ENCODE measurements at regions not wholly inside any gene's neighbourhood (a gene's known extent, or its start where the extent isn't known, plus 50 kb on each side); places are given as distances from the start of the nearest gene placed in this dataset.

GRCh38 chr7:155207326-155208002 lies 90.2 kb upstream of the INSIG1 start:
- intact Hi-C loops (cut with DNase I): no loop called here
- Histone ChIP-seq H3K36me3 (no peaks in the 10 kb centered on the region), H3K27ac (replicated peaks in 1 of 4) (peak overlapping the region; percentile 49 to 82 (median 54)), H3K4me3 (no peak overlapping the region), H3K27me3 (peaks cover 0 to 72% (median 0%) of the 10 kb centered on the region in 4 donors), H3K4me1 (peaks cover 0 to 10% (median 6%) of the 10 kb centered on the region in 4 donors), H3K9me3 (no peaks in the 10 kb centered on the region)
- no peak for DNase-seq (ENCODE audit: extremely low spot score)
- 88% methylated on average over 13 of the region's 13 CpGs for WGBS
- TF ChIP-seq CTCF (IDR thresholded peaks at IDR 0.05) (no peak), POLR2AphosphoS5 (IDR thresholded peaks at IDR 0.05) (no peak), EP300 (IDR thresholded peaks at IDR 0.05) (no peak), POLR2A (IDR thresholded peaks at IDR 0.05; ENCODE audit: low read depth) (no peak)

GRCh38 chr7:155208681-155209477 lies 88.8 kb upstream of the INSIG1 start:
- peak overlapping the region in 3 of 4 donors; percentile 38 to 68 (median 44) for H3K27ac ChIP-seq (replicated peaks in 1 of 4)
- no peaks in the 10 kb centered on the region for H3K36me3 ChIP-seq
- H3K9me3 ChIP-seq: no peaks in the 10 kb centered on the region
- DNase-seq (ENCODE audit: extremely low spot score): no peak
- H3K27me3 ChIP-seq: peaks cover 0 to 70% (median 0%) of the 10 kb centered on the region in 4 donors
- intact Hi-C loops (cut with DNase I): no loop called here
- no peak for TF ChIP-seq CTCF (IDR thresholded peaks at IDR 0.05)
- no peak for TF ChIP-seq EP300 (IDR thresholded peaks at IDR 0.05)
- TF ChIP-seq POLR2A (IDR thresholded peaks at IDR 0.05; ENCODE audit: low read depth): no peak
- no peak for TF ChIP-seq POLR2AphosphoS5 (IDR thresholded peaks at IDR 0.05)
- H3K4me1 ChIP-seq: peaks cover 1 to 10% (median 7%) of the 10 kb centered on the region in 4 donors
- 47% methylated on average over 5 of the region's 15 CpGs for WGBS
- H3K4me3 ChIP-seq: no peak overlapping the region

- peak overlapping the region in 3 of 4 donors; percentile 38 to 68 (median 44) for H3K27ac ChIP-seq (replicated peaks in 1 of 4)
- TF ChIP-seq EP300 (IDR thresholded peaks at IDR 0.05) (no peak), CTCF (IDR thresholded peaks at IDR 0.05) (no peak), POLR2AphosphoS5 (IDR thresholded peaks at IDR 0.05) (no peak), POLR2A (IDR thresholded peaks at IDR 0.05; ENCODE audit: low read depth) (no peak)
- no peak overlapping the region for H3K4me3 ChIP-seq
- DNase-seq (ENCODE audit: extremely low spot score): no peak
- peaks cover 0 to 70% (median 0%) of the 10 kb centered on the region in 4 donors for H3K27me3 ChIP-seq
- peaks cover 6 to 19% (median 12%) of the 10 kb centered on the region in 4 donors for H3K4me1 ChIP-seq
- intact Hi-C loops (cut with DNase I): no loop called here
- no peaks in the 10 kb centered on the region for H3K36me3 ChIP-seq
- H3K9me3 ChIP-seq: no peaks in the 10 kb centered on the region
- 61% methylated on average over 21 of the region's 21 CpGs for WGBS
Measured at GRCh38 chr7:155209478-155210319, 88.0 kb upstream of the INSIG1 start.

- peaks cover 0 to 69% (median 0%) of the 10 kb centered on the region in 4 donors for H3K27me3 ChIP-seq
- H3K4me3 ChIP-seq: no peak overlapping the region
- 70% methylated on average over 4 of the region's 7 CpGs for WGBS
- H3K36me3 ChIP-seq: no peaks in the 10 kb centered on the region
- no peak for TF ChIP-seq POLR2A (IDR thresholded peaks at IDR 0.05; ENCODE audit: low read depth)
- no peak for TF ChIP-seq CTCF (IDR thresholded peaks at IDR 0.05)
- no peak for TF ChIP-seq EP300 (IDR thresholded peaks at IDR 0.05)
- TF ChIP-seq POLR2AphosphoS5 (IDR thresholded peaks at IDR 0.05): no peak
- no peak for DNase-seq (ENCODE audit: extremely low spot score)
- intact Hi-C loops (cut with DNase I): no loop called here
- peak overlapping the region in 1 of 4 donors; percentile 68 for H3K27ac ChIP-seq (replicated peaks in 1 of 4)
- no peaks in the 10 kb centered on the region for H3K9me3 ChIP-seq
- H3K4me1 ChIP-seq: peaks cover 6 to 20% (median 15%) of the 10 kb centered on the region in 4 donors
Measured at GRCh38 chr7:155210356-155210755, 87.3 kb upstream of the INSIG1 start.
